ENCODE measurements at regions not wholly inside any gene's neighbourhood (a gene's known extent, or its start where the extent isn't known, plus 50 kb on each side); places are given as distances from the start of the nearest gene placed in this dataset.

DNA sequence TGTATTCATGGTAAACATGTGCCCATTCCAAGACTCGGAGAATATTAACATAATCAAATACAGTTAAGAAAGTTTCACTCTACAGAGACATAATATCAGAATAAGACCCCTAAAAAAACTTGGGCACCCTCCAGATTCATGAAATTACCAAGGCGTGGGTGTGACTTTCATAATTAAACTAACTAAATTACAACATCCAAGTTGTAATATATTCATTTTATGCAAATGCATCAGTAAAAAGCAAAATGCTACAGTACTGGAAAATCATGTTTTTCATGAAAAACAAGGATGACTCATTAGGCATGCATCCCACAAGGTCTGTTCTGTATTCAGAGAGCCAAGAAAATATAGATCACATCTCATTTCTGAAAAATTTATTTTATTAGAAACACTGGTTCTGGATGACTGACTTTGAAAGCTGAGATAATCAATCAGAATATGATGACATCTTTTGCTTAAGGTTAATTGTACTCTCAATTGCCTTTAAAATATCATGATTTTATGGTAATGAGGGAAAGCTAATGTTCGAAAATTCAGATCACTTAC is 248.8 kb upstream of the SMIM30 start:
- TF ChIP-seq TP53 (CRISPR knock-in tag; IDR thresholded peaks at IDR 0.05) (no peak), KDM1A (IDR thresholded peaks at IDR 0.05; ENCODE audit: low read depth) (no peak), ATOH8 (CRISPR knock-in tag; IDR thresholded peaks at IDR 0.05; ENCODE audit: low read depth) (no peak), CBX8 (IDR thresholded peaks at IDR 0.05) (no peak)
- Histone ChIP-seq H3K4me2 (no peak overlapping the region), H3K4me3 (no peak overlapping the region), H3K9me3 (no peaks in the 10 kb centered on the region), H3K4me1 (no peaks in the 10 kb centered on the region), H3K27ac (no peak overlapping the region)
- ChIA-PET POLR2A (no interaction called here), CTCF (no interaction called here)
- ATAC-seq, result no peak
- no peak for FAIRE-seq
- WGBS (ENCODE audit: missing lambda C conversion rate), result 5% methylated on average over 3 of the region's 3 CpGs
- no peak for DNase-seq (ENCODE audit: low read depth in 1 of 2, low spot score in 1 of 2)

- POLR2A ChIA-PET, result no interaction called here
- no peak for TF ChIP-seq ZC3H11A (IDR thresholded peaks at IDR 0.05)
- no peak for TF ChIP-seq CBX2 (IDR thresholded peaks at IDR 0.05; ENCODE audit: borderline replicate concordance, low read depth)
- no peak for TF ChIP-seq MAFK (IDR thresholded peaks at IDR 0.05; ENCODE audit: partially characterized antibody)
- no peak for TF ChIP-seq RARB (CRISPR knock-in tag; IDR thresholded peaks at IDR 0.05)
- TF ChIP-seq NR3C1 (IDR thresholded peaks at IDR 0.05), result no peak
- no peak for TF ChIP-seq RCOR1 (IDR thresholded peaks at IDR 0.05; ENCODE audit: low read depth, low read length)
- TF ChIP-seq, protein P1, sequence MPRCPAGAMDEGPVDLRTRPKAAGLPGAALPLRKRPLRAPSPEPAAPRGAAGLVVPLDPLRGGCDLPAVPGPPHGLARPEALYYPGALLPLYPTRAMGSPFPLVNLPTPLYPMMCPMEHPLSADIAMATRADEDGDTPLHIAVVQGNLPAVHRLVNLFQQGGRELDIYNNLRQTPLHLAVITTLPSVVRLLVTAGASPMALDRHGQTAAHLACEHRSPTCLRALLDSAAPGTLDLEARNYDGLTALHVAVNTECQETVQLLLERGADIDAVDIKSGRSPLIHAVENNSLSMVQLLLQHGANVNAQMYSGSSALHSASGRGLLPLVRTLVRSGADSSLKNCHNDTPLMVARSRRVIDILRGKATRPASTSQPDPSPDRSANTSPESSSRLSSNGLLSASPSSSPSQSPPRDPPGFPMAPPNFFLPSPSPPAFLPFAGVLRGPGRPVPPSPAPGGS (IDR thresholded peaks at IDR 0.05), result no peak
- TF ChIP-seq HOXB5 (CRISPR knock-in tag; IDR thresholded peaks at IDR 0.05), result no peak
- TF ChIP-seq TFCP2L1 (CRISPR knock-in tag; IDR thresholded peaks at IDR 0.05), result no peak
- no peak for TF ChIP-seq USF2 (IDR thresholded peaks at IDR 0.05)
- no peak for TF ChIP-seq FOSB (CRISPR knock-in tag; IDR thresholded peaks at IDR 0.05)
- TF ChIP-seq HES2 (IDR thresholded peaks at IDR 0.05), result no peak
Measured at GRCh38 chr7:113366122-113366521, 247.8 kb upstream of the SMIM30 start.

GRCh38 chr7:113349339-113349738 is 231.0 kb upstream of the SMIM30 start:
- Histone ChIP-seq H3K4me3 (no peak overlapping the region), H3K9me3 (no peaks in the 10 kb centered on the region), H3K27ac (no peak overlapping the region), H3K4me1 (no peaks in the 10 kb centered on the region), H3K4me2 (no peak overlapping the region)
- ATAC-seq, result no peak
- no peak for TF ChIP-seq NFE2L2 (conservative IDR thresholded peaks at IDR 0.05; ENCODE audit: low read length)
- TF ChIP-seq MYC (IDR thresholded peaks at IDR 0.05; ENCODE audit: borderline replicate concordance, low read length), result no peak
- TF ChIP-seq ZC3H11A (IDR thresholded peaks at IDR 0.05), result no peak
- TF ChIP-seq EP300 (IDR thresholded peaks at IDR 0.05), result no peak
- no peak for TF ChIP-seq CHD4 (IDR thresholded peaks at IDR 0.05; ENCODE audit: borderline replicate concordance)
- TF ChIP-seq TP53 (CRISPR knock-in tag; IDR thresholded peaks at IDR 0.05), result no peak
- no peak for TF ChIP-seq E2F6 (IDR thresholded peaks at IDR 0.05; ENCODE audit: borderline replicate concordance, low read depth)
- no peak for FAIRE-seq
- 1% methylated on average over 4 of the region's 4 CpGs for WGBS (ENCODE audit: missing lambda C conversion rate)
- no peak for DNase-seq (ENCODE audit: low read depth in 1 of 2, low spot score in 1 of 2)
- CTCF ChIA-PET, result no interaction called here
- POLR2A ChIA-PET, result no interaction called here

More at GRCh38 chr7:113366122-113366521, 247.8 kb upstream of the SMIM30 start:
- H3K4me3 ChIP-seq, result no peak overlapping the region
- CTCF ChIA-PET, result no interaction called here
- no peak for ATAC-seq
- H3K4me1 ChIP-seq, result no peaks in the 10 kb centered on the region
- H3K27ac ChIP-seq, result no peak overlapping the region
- WGBS (ENCODE audit: missing lambda C conversion rate), result 0% methylated on average over 1 of the region's 1 CpG
- no peak overlapping the region for H3K4me2 ChIP-seq
- H3K9me3 ChIP-seq, result no peaks in the 10 kb centered on the region
- FAIRE-seq, result no peak
- no peak for DNase-seq (ENCODE audit: low read depth in 1 of 2, low spot score in 1 of 2)

Measured in A549 (cell line).